Fibroblast of lung (primary cell): ENCODE measurements at regions not wholly inside any gene's neighbourhood (a gene's known extent, or its start where the extent isn't known, plus 50 kb on each side); places are given as distances from the start of the nearest gene placed in this dataset.

Experiments
- DNase-seq, 2 donors: peaks; one replicate each; pipeline versions ENCODE4 v3.0.0 to v3.0.0-alpha.2; 2010; ENCODE audit warnings: low read depth in 2 of 2
- H2AFZ ChIP-seq: 2 replicates; pipeline ENCODE4 v1.5.1; 2012; ENCODE audit warnings: low read length, control low read depth, inconsistent platforms
- H3K27ac ChIP-seq: 2 replicates; pipeline ENCODE4 v1.5.1; 2011; ENCODE audit warnings: low read length, control low read depth; ENCODE audit not compliant: insufficient read depth
- H3K27me3 ChIP-seq: 2 replicates; pipeline ENCODE4 v1.5.1; 2011; ENCODE audit warnings: mild to moderate bottlenecking, low read length; ENCODE audit not compliant: control insufficient read depth, insufficient read depth
- H3K36me3 ChIP-seq: 2 replicates; pipeline ENCODE4 v1.5.1; 2011; ENCODE audit warnings: low read length; ENCODE audit not compliant: control insufficient read depth, insufficient read depth
- H3K4me1 ChIP-seq: 2 replicates; pipeline ENCODE4 v1.5.1; 2011; ENCODE audit warnings: low read length; ENCODE audit not compliant: control insufficient read depth, insufficient read depth; ENCODE audit errors: extremely low read depth
- H3K4me2 ChIP-seq: 2 replicates; pipeline ENCODE4 v1.5.1; 2011; ENCODE audit warnings: low read length, control low read depth; ENCODE audit not compliant: insufficient read depth; ENCODE audit errors: extremely low read depth
- H3K4me3 ChIP-seq, 4 experiments: fragments of 200-600 bp in 1 of 4; sonication (generic) in 1 of 4; replicated peaks in 1 of 4; 2 replicates each; pipeline ENCODE4 v1.5.1; 2011 to 2016; ENCODE audit warnings: low read length in 4 of 4, low read depth in 3 of 4, mild to moderate bottlenecking in 3 of 4, control low read depth in 2 of 4, inconsistent platforms in 1 of 4, mixed read lengths in 1 of 4; ENCODE audit not compliant: insufficient read depth in 1 of 4; ENCODE audit errors: control extremely low read depth in 1 of 4
- H3K79me2 ChIP-seq: 2 replicates; pipeline ENCODE4 v1.5.1; 2012; ENCODE audit warnings: mild to moderate bottlenecking, low read length, inconsistent platforms; ENCODE audit not compliant: control insufficient read depth, insufficient read depth
- H3K9ac ChIP-seq: 2 replicates; pipeline ENCODE4 v1.5.1; 2011; ENCODE audit warnings: mild to moderate bottlenecking, low read length, control low read depth; ENCODE audit not compliant: insufficient read depth
- H3K9me3 ChIP-seq: 2 replicates; pipeline ENCODE4 v1.5.1; 2012; ENCODE audit warnings: low read depth, low read length; ENCODE audit not compliant: control insufficient read depth, insufficient read depth
- H4K20me1 ChIP-seq: 2 replicates; pipeline ENCODE4 v1.5.1; 2011; ENCODE audit warnings: low read length; ENCODE audit not compliant: control insufficient read depth, insufficient read depth; ENCODE audit errors: extremely low read depth
- CTCF ChIP-seq, 2 donors: IDR thresholded peaks in 1 of 2; conservative IDR thresholded peaks in 1 of 2; 1 replicate in 1 of 2; 2 replicates in 1 of 2; pipeline ENCODE4 v1.5.1; 2011 to 2012; ENCODE audit warnings: low read length in 2 of 2, control low read depth in 1 of 2, inconsistent platforms in 1 of 2, low read depth in 1 of 2, mild to moderate bottlenecking in 1 of 2
- EZH2 ChIP-seq: IDR thresholded peaks from 2 replicates; pipeline ENCODE4 v1.5.1; 2012; ENCODE audit warnings: low read length, control low read depth, mild to moderate bottlenecking; ENCODE audit errors: missing control alignments

GRCh38 chr14:71574976-71575375 lies 357.3 kb upstream of the RGS6 start:
- no peaks in the 10 kb centered on the region for H3K27me3 ChIP-seq
- no peaks in the 10 kb centered on the region for H3K36me3 ChIP-seq
- no peak overlapping the region for H3K27ac ChIP-seq
- H3K4me2 ChIP-seq = peak overlapping the region; percentile 42
- H3K9me3 ChIP-seq = no peaks in the 10 kb centered on the region
- H2AFZ ChIP-seq = no peak overlapping the region
- DNase-seq = peak; percentile 91 to 94
- no peak for TF ChIP-seq CTCF (conservative IDR thresholded peaks at IDR 0.05 in 1 of 2, IDR thresholded peaks at IDR 0.05 in 1 of 2; ENCODE audit: low read depth in 1 of 2, low read length in 2 of 2)
- TF ChIP-seq EZH2 = no peak
- H3K9ac ChIP-seq = no peak overlapping the region
- no peaks in the 10 kb centered on the region for H4K20me1 ChIP-seq
- no peaks in the 10 kb centered on the region for H3K79me2 ChIP-seq
- no peaks in the 10 kb centered on the region for H3K4me1 ChIP-seq
- no peak overlapping the region for H3K4me3 ChIP-seq

- TF ChIP-seq CTCF (conservative IDR thresholded peaks at IDR 0.05 in 1 of 2, IDR thresholded peaks at IDR 0.05 in 1 of 2; ENCODE audit: low read depth in 1 of 2, low read length in 2 of 2) (no peak), EZH2 (no peak)
- Histone ChIP-seq H3K4me1 (no peaks in the 10 kb centered on the region), H3K27me3 (no peaks in the 10 kb centered on the region), H3K4me2 (no peak overlapping the region), H3K9ac (no peak overlapping the region), H3K9me3 (no peaks in the 10 kb centered on the region), H3K27ac (no peak overlapping the region), H2AFZ (no peak overlapping the region), H3K36me3 (no peaks in the 10 kb centered on the region), H3K4me3 (no peak overlapping the region), H3K79me2 (no peaks in the 10 kb centered on the region), H4K20me1 (no peaks in the 10 kb centered on the region)
- DNase-seq = no peak
Observed at GRCh38 chr14:71576472-71576871, 355.8 kb upstream of the RGS6 start.

GRCh38 chr14:71579331-71579730 lies 352.9 kb upstream of the RGS6 start:
- H3K36me3 ChIP-seq = no peaks in the 10 kb centered on the region
- no peak overlapping the region for H3K4me3 ChIP-seq
- no peaks in the 10 kb centered on the region for H3K27me3 ChIP-seq
- no peak overlapping the region for H3K4me2 ChIP-seq
- no peaks in the 10 kb centered on the region for H3K9me3 ChIP-seq
- H4K20me1 ChIP-seq = no peaks in the 10 kb centered on the region
- TF ChIP-seq CTCF (conservative IDR thresholded peaks at IDR 0.05 in 1 of 2, IDR thresholded peaks at IDR 0.05 in 1 of 2; ENCODE audit: low read depth in 1 of 2, low read length in 2 of 2) (no peak), EZH2 (no peak)
- no peaks in the 10 kb centered on the region for H3K4me1 ChIP-seq
- no peak overlapping the region for H2AFZ ChIP-seq
- no peak for DNase-seq
- no peak overlapping the region for H3K9ac ChIP-seq
- H3K79me2 ChIP-seq = no peaks in the 10 kb centered on the region
- no peak overlapping the region for H3K27ac ChIP-seq
